22Rv1 (cell line): ENCODE measurements at regions not wholly inside any gene's neighbourhood (a gene's known extent, or its start where the extent isn't known, plus 50 kb on each side); places are given as distances from the start of the nearest gene placed in this dataset.
"Not testable (repeated sequence)": the region's sequence is repeated elsewhere in the genome, so short reads cannot be mapped to it uniquely, and the experiment has no call there.

Experiments used
- H3K27ac ChIP-seq: fragments of 450-650 bp; 2 replicates; pipeline ENCODE4 v1.5.1; 2017
- ZFX ChIP-seq: fragments of 450-650 bp; IDR thresholded peaks from 2 replicates; pipeline ENCODE4 v1.6.1; 2017; ENCODE audit warnings: antibody characterized with exemption, borderline replicate concordance
- TF ChIP-seq, protein P1 (sequence below): fragments of 450-650 bp; IDR thresholded peaks from 2 replicates; pipeline ENCODE4 v1.5.1; 2017; ENCODE audit warnings: mild to moderate bottlenecking

GRCh38 chr17:30584810-30585209, 107.6 kb downstream of the GOSR1 start:
- H3K27ac ChIP-seq, result no peak overlapping the region
- TF ChIP-seq, protein P1, sequence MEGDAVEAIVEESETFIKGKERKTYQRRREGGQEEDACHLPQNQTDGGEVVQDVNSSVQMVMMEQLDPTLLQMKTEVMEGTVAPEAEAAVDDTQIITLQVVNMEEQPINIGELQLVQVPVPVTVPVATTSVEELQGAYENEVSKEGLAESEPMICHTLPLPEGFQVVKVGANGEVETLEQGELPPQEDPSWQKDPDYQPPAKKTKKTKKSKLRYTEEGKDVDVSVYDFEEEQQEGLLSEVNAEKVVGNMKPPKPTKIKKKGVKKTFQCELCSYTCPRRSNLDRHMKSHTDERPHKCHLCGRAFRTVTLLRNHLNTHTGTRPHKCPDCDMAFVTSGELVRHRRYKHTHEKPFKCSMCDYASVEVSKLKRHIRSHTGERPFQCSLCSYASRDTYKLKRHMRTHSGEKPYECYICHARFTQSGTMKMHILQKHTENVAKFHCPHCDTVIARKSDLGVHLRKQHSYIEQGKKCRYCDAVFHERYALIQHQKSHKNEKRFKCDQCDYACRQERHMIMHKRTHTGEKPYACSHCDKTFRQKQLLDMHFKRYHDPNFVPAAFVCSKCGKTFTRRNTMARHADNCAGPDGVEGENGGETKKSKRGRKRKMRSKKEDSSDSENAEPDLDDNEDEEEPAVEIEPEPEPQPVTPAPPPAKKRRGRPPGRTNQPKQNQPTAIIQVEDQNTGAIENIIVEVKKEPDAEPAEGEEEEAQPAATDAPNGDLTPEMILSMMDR, result no peak
- no peak for TF ChIP-seq ZFX

DNA sequence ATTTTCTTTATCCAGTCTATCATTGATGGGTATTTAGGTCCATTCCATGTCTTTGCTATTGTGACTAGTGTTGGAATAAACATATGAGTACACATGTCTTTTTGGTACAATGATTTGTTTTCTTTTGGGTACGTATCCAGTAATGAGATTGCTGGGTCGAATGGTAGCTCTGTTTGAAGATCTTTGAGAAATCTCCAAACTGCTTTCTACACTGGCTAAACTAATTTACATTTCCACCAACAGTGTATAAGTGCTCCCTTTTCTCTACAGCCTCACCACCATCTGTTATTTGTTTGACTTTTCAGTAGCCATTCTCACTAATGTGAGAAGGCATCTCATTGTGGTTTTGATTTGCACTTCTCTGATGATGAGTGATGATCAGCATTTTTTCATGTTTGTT, 103.7 kb downstream of the GOSR1 start:
- H3K27ac ChIP-seq, result no peak overlapping the region
- no peak for TF ChIP-seq ZFX
- TF ChIP-seq, protein P1, result no peak

- H3K27ac ChIP-seq, result no peak overlapping the region
- no peak for TF ChIP-seq ZFX
- TF ChIP-seq, protein P1, result no peak
These were observed 102.6 kb downstream of the GOSR1 start for GRCh38 chr17:30579610-30580315.

DNA sequence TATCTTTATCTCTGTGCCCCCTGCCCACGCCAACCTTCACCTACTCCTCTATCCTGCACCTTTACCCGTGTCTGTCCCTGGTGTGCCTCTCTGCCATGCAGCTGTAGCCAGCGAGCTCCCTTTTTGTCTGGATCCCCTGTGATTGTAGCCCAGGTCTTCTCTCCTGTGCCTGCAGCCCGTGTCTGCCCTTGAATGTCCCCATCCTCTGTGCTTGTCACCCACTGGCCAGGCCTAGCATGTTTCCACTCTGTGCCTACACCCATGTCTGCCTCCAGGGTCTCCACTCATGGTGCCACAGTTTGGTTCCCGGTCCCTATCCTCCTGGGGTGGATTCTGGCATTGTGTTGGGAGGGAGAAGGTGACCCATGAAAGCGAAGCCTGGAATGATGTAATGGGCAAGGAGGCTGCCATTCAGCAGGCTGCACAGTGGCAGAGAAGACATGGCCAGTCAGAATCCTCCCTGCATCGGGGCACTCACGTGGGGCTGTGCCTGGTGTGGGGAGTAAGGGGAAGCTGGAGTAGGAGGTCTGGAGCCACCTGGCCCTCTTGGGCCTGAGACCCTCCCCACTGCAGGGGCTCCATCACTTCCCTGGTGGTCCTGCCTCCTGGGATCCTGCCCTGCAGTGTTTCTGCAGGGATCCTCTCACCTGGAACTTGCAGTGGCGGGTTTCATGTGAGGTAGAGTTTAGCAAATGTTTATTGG, 101.0 kb downstream of the GOSR1 start:
- not testable (repeated sequence) for H3K27ac ChIP-seq
